ENCODE measurements at regions not wholly inside any gene's neighbourhood (a gene's known extent, or its start where the extent isn't known, plus 50 kb on each side); places are given as distances from the start of the nearest gene placed in this dataset.

GRCh38 chr18:22113144-22113844 is 56.1 kb upstream of the GATA6 start:
- no peak for DNase-seq (ENCODE audit: low read depth in 2 of 2)

DNA sequence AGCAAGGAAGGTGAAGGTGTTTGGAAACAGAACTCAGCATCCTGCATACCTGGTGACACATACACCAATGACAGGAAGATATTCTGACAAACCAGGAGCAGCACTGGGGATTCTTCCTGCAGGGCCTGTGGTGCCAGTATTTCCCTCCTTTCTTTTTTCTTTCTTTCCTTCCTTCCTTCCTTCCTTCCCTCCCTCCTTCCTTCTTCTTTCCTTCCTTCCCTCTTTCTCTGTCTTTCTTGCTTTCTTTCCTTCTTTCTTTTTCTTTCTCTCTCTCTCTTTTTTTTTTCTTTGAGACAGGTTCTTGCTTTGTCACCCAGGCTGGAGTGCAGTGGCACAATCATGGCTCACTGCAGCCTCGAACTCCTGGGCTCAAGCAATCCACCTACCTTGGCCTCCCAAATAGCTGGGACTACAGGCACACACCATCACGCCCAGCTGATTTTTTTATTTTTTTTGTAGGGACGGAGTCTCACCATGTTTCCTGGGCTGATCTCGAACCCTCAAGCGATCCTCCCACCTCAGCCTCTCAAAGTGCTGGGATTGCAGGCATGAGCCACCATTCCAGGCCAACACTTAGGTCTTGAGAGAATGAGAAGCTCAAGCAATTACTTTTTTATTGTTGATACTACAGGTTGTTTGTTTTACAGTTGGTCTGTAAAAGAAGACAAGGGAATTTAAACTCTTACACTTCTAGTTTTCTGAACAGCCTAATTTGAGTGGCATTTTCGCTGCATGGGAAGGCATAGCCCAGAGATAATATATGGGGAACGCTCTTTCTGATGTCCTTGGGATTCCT is 54.7 kb upstream of the GATA6 start:
- no peak for DNase-seq (ENCODE audit: low read depth in 2 of 2)

- DNase-seq (ENCODE audit: low read depth in 2 of 2): no peak
Observed at GRCh38 chr18:22115573-22115972, 53.8 kb upstream of the GATA6 start.
